IMR-90 (cell line): ENCODE measurements at regions not wholly inside any gene's neighbourhood (a gene's known extent, or its start where the extent isn't known, plus 50 kb on each side); places are given as distances from the start of the nearest gene placed in this dataset.

Experiments
- ATAC-seq: fragments of 200-7000 bp; cut with Tn5 transposase; 2 replicates; pipeline ENCODE4 v1.9.1; 2020; ENCODE audit warnings: low read depth, mild to moderate bottlenecking, moderate library complexity
- BruUV-seq: library from RNA; stranded (reverse); fragments of 400-500 nt; replicated peaks from 2 replicates; lab custom pipeline; 2021; lab: Mats Ljungman, UMichigan
- CTCF ChIA-PET: fragments of 300-600 bp; formaldehyde crosslinking; extraction: SDS; loops from one replicate; lab custom pipeline; 2021; ENCODE audit warnings: antibody characterized with exemption; lab: Yijun Ruan, JAX
- POLR2A ChIA-PET: fragments of 300-600 bp; sonication (Branson Sonifier 250); formaldehyde crosslinking; loops from one replicate; lab custom pipeline; 2022; ENCODE audit warnings: antibody characterized with exemption; ENCODE audit not compliant: unreplicated experiment; lab: Charles Lee
- DNase-seq: peaks from one replicate; pipeline ENCODE4 v3.0.0; 2013
- H2AFZ ChIP-seq: replicated peaks from 2 replicates; pipeline ENCODE3; 2013; ENCODE audit warnings: low read length, mild to moderate bottlenecking; ENCODE audit not compliant: poor library complexity
- H2AK5ac ChIP-seq: 2 replicates; pipeline ENCODE4 v1.6.1; 2013; ENCODE audit warnings: low read depth, low read length, inconsistent platforms
- H2AK9ac ChIP-seq: replicated peaks from 2 replicates; pipeline ENCODE3; 2013; ENCODE audit warnings: mild to moderate bottlenecking, low read depth, low read length, moderate library complexity; ENCODE audit not compliant: poor library complexity
- H2BK120ac ChIP-seq: 2 replicates; pipeline ENCODE4 v1.6.1; 2013; ENCODE audit warnings: low read depth, low read length, inconsistent platforms
- H2BK15ac ChIP-seq: 3 replicates; pipeline ENCODE4 v1.6.1; 2013; ENCODE audit warnings: low read depth, low read length, inconsistent platforms
- H2BK20ac ChIP-seq: 2 replicates; pipeline ENCODE4 v1.6.1; 2013; ENCODE audit warnings: low read depth, mild to moderate bottlenecking, inconsistent platforms, low read length, moderate library complexity
- H2BK5ac ChIP-seq: 2 replicates; pipeline ENCODE4 v1.6.1; 2013; ENCODE audit warnings: mild to moderate bottlenecking, low read depth, low read length, inconsistent platforms; ENCODE audit not compliant: poor library complexity, severe bottlenecking
- H3K14ac ChIP-seq: replicated peaks from 2 replicates; pipeline ENCODE4 v1.6.1; 2013; ENCODE audit warnings: low read depth, low read length, inconsistent platforms
- H3K18ac ChIP-seq: 2 replicates; pipeline ENCODE4 v1.6.1; 2013; ENCODE audit warnings: low read depth, low read length, control low read depth
- H3K23ac ChIP-seq: 2 replicates; pipeline ENCODE4 v1.6.1; 2013; ENCODE audit warnings: low read depth, low read length, inconsistent platforms
- H3K27ac ChIP-seq: 2 replicates; pipeline ENCODE4 v1.5.1; 2013; ENCODE audit warnings: mild to moderate bottlenecking, control low read depth, low read length; ENCODE audit not compliant: insufficient read depth
- H3K27me3 ChIP-seq: 2 replicates; pipeline ENCODE4 v1.6.1; 2013; ENCODE audit warnings: low read length; ENCODE audit not compliant: control insufficient read depth, insufficient read depth
- H3K36me3 ChIP-seq: 2 replicates; pipeline ENCODE4 v1.6.1; 2013; ENCODE audit warnings: low read length, mixed read lengths; ENCODE audit not compliant: control insufficient read depth, insufficient read depth
- H3K4ac ChIP-seq: 2 replicates; pipeline ENCODE4 v1.6.1; 2013; ENCODE audit warnings: low read depth, low read length, inconsistent platforms
- H3K4me1 ChIP-seq: 2 replicates; pipeline ENCODE4 v1.6.1; 2013; ENCODE audit warnings: low read length, mixed read lengths; ENCODE audit not compliant: control insufficient read depth, insufficient read depth
- H3K4me2 ChIP-seq: 2 replicates; pipeline ENCODE4 v1.6.1; 2013; ENCODE audit warnings: low read depth, mild to moderate bottlenecking, control low read depth, low read length, moderate library complexity
- H3K4me3 ChIP-seq: 2 replicates; pipeline ENCODE4 v1.5.1; 2013; ENCODE audit warnings: low read depth, mild to moderate bottlenecking, control low read depth, low read length, moderate library complexity; ENCODE audit not compliant: insufficient read depth
- H3K56ac ChIP-seq: 2 replicates; pipeline ENCODE4 v1.6.1; 2013; ENCODE audit warnings: low read length, inconsistent platforms; ENCODE audit not compliant: insufficient read depth; ENCODE audit errors: extremely low read depth
- H3K79me1 ChIP-seq, 2 experiments: 2 replicates each; pipeline ENCODE4 v1.6.1; 2013; ENCODE audit warnings: low read length in 2 of 2, inconsistent platforms in 1 of 2, low read depth in 1 of 2
- H3K9ac ChIP-seq: 2 replicates; pipeline ENCODE4 v1.6.1; 2013; ENCODE audit warnings: low read depth, low read length, control low read depth
- H3K9me1 ChIP-seq: 2 replicates; pipeline ENCODE4 v1.6.1; 2013; ENCODE audit warnings: low read length, inconsistent platforms; ENCODE audit not compliant: insufficient read depth
- H3K9me3 ChIP-seq: 2 replicates; pipeline ENCODE4 v1.6.1; 2013; ENCODE audit warnings: low read length; ENCODE audit not compliant: control insufficient read depth, insufficient read depth
- H4K20me1 ChIP-seq: 2 replicates; pipeline ENCODE4 v1.6.1; 2013; ENCODE audit warnings: low read length, inconsistent platforms; ENCODE audit not compliant: insufficient read depth
- H4K5ac ChIP-seq: 2 replicates; pipeline ENCODE4 v1.6.1; 2013; ENCODE audit warnings: mild to moderate bottlenecking, low read depth, low read length, control low read depth
- H4K8ac ChIP-seq, 2 experiments: 2 replicates each; pipeline ENCODE4 v1.6.1; 2013; ENCODE audit warnings: low read depth in 2 of 2, low read length in 2 of 2, control low read depth in 1 of 2, inconsistent platforms in 1 of 2
- H4K91ac ChIP-seq: 2 replicates; pipeline ENCODE4 v1.6.1; 2013; ENCODE audit warnings: low read depth, low read length, inconsistent platforms; ENCODE audit not compliant: insufficient read depth
- MXI1 ChIP-seq: IDR thresholded peaks from 2 replicates; pipeline ENCODE4 v1.6.1; 2012; ENCODE audit warnings: low read depth, mild to moderate bottlenecking, low read length, moderate library complexity, borderline replicate concordance
- RAD21 ChIP-seq: IDR thresholded peaks from 2 replicates; pipeline ENCODE4 v1.6.1; 2012; ENCODE audit warnings: low read length, improper control_type of control experiment
- RFX5 ChIP-seq: IDR thresholded peaks from 2 replicates; pipeline ENCODE4 v1.8.0; 2012; ENCODE audit warnings: low read depth, mild to moderate bottlenecking, low read length, moderate library complexity
- WGBS, 2 experiments: methylation state at CpG; one replicate each; pipeline versions ENCODE4 v1.1.5 to v1.1.7; 2013; ENCODE audit warnings: missing lambda C conversion rate in 2 of 2; ENCODE audit not compliant: insufficient read length in 1 of 2; ENCODE audit errors: extremely low coverage in 2 of 2; 5-methylcytosine and 5-hydroxymethylcytosine counted together
- dilution Hi-C: fragments of 300-500 bp; cut with HindIII; formaldehyde crosslinking; loops from one replicate; pipeline ENCODE4 v1.14.3; 2018; ENCODE audit warnings: low sequenced_read_pairs; ENCODE audit not compliant: unreplicated experiment
- in situ Hi-C: fragments of 300-500 bp; cut with MboI; formaldehyde crosslinking; loops from 3 replicates; pipeline ENCODE4 v1.14.3; 2019; ENCODE audit warnings: low sequenced_read_pairs, inconsistent platforms, mixed read lengths
- intact Hi-C: fragments of 100-400 bp; cut with micrococcal nuclease; formaldehyde crosslinking; loops from 2 replicates; pipeline ENCODE4 v1.10.0; 2022
- TF ChIP-seq, protein P1 (sequence below): fragments of 150-350 bp; IDR thresholded peaks from 2 replicates; pipeline ENCODE4 v1.6.1; 2016; ENCODE audit warnings: low read depth, mild to moderate bottlenecking, low read length, moderate library complexity, borderline replicate concordance

DNA sequence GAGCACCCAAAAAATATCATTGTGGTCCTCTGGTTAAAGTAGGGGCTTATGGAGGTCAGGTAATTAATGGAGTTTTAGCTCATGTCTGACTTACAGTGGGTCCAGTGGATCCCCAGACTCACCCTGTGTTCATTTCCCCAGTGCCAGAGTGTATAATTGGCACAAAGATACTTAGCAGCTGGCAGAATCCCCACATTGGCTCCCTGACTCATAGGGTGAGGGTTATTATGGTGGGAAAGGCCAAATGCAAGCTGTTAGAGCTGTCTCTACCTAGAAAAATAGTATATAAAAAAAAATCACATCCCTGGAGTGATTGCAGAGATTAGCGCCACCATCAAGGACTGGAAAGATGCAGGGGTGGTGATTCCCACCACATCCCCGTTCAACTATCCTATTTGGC is 1067.6 kb upstream of the ACVR2A start:
- H4K91ac ChIP-seq = no peak overlapping the region
- H3K18ac ChIP-seq = no peak overlapping the region
- no peaks in the 10 kb centered on the region for H3K79me1 ChIP-seq
- H3K9me3 ChIP-seq = no peaks in the 10 kb centered on the region; the same call in 1 of the 2 replicates
- no peak overlapping the region for H3K23ac ChIP-seq
- ChIA-PET POLR2A (no interaction called here), CTCF (no interaction called here)
- DNase-seq (no peak), ATAC-seq (no peak)
- no peak overlapping the region for H4K5ac ChIP-seq
- no peaks in the 10 kb centered on the region for H3K4me1 ChIP-seq
- no peak overlapping the region for H2BK120ac ChIP-seq
- no peaks in the 10 kb centered on the region for H3K36me3 ChIP-seq
- intact Hi-C loops (no loop called here), in situ Hi-C loops (no loop called here), dilution Hi-C loops (no loop called here)
- no TSS peak for BruUV-seq
- H3K14ac ChIP-seq = no peak overlapping the region
- H2BK5ac ChIP-seq = no peak overlapping the region
- no peak overlapping the region for H4K8ac ChIP-seq
- no peaks in the 10 kb centered on the region for H4K20me1 ChIP-seq
- H3K9me1 ChIP-seq = no peaks in the 10 kb centered on the region
- H2AK5ac ChIP-seq = no peak overlapping the region
- H3K56ac ChIP-seq = no peak overlapping the region
- H3K9ac ChIP-seq = no peak overlapping the region
- TF ChIP-seq MXI1 (no peak), RAD21 (no peak), RFX5 (no peak)
- TF ChIP-seq, protein P1, sequence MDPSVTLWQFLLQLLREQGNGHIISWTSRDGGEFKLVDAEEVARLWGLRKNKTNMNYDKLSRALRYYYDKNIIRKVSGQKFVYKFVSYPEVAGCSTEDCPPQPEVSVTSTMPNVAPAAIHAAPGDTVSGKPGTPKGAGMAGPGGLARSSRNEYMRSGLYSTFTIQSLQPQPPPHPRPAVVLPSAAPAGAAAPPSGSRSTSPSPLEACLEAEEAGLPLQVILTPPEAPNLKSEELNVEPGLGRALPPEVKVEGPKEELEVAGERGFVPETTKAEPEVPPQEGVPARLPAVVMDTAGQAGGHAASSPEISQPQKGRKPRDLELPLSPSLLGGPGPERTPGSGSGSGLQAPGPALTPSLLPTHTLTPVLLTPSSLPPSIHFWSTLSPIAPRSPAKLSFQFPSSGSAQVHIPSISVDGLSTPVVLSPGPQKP = no peak
- H2BK15ac ChIP-seq = no peak overlapping the region
- no peak overlapping the region for H3K27ac ChIP-seq
- no peak overlapping the region for H2AFZ ChIP-seq
- H2AK9ac ChIP-seq = no peak overlapping the region
- no peak overlapping the region for H2BK20ac ChIP-seq
- H3K4me2 ChIP-seq = no peak overlapping the region
- H3K27me3 ChIP-seq = no peaks in the 10 kb centered on the region
- no peak overlapping the region for H3K4ac ChIP-seq
- no CpG with 5 or more reads among the region's 2 CpGs for WGBS, 2 experiments
- H3K4me3 ChIP-seq = no peak overlapping the region
